ENCODE measurements at regions not wholly inside any gene's neighbourhood (a gene's known extent, or its start where the extent isn't known, plus 50 kb on each side); places are given as distances from the start of the nearest gene placed in this dataset.
"Not testable (repeated sequence)": the region's sequence is repeated elsewhere in the genome, so short reads cannot be mapped to it uniquely, and the experiment has no call there.

DNA sequence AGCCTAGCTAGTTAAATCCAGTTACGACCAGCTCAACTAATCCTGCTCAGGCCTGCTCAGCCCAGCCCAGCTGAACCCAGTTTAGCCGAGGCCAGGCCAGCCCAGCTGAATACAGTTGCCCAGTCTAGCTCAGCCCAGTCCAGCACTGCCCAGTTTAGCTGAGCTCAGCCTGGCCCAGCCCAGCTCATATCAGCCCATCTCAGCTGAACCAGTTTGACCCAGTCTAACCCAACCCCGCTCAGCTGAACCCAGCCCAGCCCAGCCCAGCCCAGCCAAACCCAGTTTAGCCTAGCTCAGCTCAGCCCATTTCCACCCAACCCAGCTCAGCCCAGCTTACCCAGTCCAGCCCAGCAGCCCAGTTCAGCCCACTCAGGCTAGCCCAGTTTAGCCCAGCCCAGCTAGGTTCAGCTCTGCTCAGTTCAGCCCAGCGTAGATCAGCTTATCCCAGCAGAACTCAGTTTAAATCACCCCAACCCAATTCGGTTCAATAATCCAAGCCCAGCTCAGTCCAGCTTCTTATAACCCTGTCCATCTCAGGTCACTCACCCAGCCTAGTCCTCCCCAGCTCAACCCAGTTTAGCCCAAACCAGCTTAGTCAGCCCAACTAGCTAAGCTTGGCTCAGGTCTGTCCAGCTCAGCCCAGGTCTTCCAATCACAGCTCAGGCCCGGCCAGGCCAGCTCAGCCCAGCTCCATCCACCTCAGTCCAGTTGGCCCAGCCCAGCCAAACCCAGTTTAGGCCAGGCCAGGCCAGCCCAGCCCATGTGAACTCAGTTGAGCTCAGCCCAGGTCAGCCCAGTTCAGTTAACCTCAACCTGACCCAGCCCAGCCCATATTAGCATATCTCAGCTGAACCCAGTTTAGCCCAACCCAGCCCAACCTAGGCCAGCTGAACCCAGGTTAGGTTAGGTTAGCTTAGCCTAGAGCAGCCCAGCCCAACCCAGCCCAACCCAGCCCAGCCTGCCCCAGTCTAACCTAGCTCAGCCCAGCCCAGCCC lies 76.7 kb downstream of the TMEM121 start:
- no peak for ATAC-seq
- DNase-seq = no peak
- H3K36me3 Mint-ChIP-seq (ENCODE audit: low read depth) = no peaks in the 10 kb centered on the region
- no peak overlapping the region for H3K4me3 Mint-ChIP-seq
- TF ChIP-seq, protein P1, sequence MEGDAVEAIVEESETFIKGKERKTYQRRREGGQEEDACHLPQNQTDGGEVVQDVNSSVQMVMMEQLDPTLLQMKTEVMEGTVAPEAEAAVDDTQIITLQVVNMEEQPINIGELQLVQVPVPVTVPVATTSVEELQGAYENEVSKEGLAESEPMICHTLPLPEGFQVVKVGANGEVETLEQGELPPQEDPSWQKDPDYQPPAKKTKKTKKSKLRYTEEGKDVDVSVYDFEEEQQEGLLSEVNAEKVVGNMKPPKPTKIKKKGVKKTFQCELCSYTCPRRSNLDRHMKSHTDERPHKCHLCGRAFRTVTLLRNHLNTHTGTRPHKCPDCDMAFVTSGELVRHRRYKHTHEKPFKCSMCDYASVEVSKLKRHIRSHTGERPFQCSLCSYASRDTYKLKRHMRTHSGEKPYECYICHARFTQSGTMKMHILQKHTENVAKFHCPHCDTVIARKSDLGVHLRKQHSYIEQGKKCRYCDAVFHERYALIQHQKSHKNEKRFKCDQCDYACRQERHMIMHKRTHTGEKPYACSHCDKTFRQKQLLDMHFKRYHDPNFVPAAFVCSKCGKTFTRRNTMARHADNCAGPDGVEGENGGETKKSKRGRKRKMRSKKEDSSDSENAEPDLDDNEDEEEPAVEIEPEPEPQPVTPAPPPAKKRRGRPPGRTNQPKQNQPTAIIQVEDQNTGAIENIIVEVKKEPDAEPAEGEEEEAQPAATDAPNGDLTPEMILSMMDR (IDR thresholded peaks at IDR 0.05) = no peak
- no peak overlapping the region for H3K27ac Mint-ChIP-seq
- intact Hi-C loops (cut with micrococcal nuclease) = no loop called here
- no peaks in the 10 kb centered on the region for H3K9me3 Mint-ChIP-seq
- POLR2A ChIA-PET = no interaction called here
- CTCF ChIA-PET = interaction anchor here (0.9 kb wide), 1 partner anchor 65 kb away, joined by 3 read pairs; no protein-coding TSS in a partner anchor
- no peaks in the 10 kb centered on the region for H3K27me3 Mint-ChIP-seq
- H3K4me1 Mint-ChIP-seq (ENCODE audit: low read depth) = peaks cover 4% of the 10 kb centered on the region

DNA sequence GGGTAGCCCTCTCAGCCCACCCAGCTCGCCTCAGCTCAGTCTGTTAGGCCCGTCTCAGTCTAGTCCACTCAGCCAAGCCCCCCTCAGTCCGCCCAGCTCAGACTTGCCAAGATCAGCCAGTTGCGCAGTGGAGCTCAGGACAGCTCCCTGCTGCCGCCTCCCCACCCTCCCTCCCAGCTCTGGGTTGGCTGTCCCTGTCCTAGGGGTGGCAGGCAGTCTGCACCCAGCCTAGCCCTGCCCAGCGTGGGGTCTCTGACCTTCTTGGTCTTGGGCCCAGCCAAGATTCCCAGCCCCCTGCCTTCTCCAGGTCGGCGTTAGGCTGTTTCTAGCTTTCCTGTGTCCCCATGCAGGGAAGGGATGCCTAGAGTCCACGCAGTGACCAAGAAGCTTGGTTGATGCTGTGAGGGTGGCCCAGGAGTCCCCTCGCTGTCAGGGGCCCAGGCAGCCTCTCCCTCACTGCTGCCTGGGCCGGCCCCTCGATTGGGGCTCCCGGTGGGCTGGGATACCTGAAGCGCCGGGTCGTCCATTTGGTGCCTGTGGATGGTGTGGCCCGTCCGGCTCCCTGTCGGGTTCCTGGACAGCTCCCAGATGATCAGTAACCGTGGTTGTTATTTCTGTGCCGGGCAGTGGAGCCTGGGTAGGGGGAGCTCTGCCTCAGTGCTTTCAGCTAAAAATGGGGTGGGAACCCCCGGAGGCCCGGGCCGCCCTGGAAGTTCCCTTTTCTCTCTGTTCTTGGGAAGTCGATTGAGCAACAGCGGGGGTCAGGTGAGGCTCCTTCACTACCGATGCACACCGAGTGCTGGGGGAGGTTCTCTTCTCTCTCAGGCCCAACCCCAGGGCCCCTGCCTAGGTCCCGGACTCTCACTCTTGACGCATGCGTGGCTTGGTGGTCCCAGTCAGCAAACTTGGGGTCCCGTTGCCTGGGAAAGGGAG lies 78.4 kb downstream of the TMEM121 start:
- intact Hi-C loops (cut with micrococcal nuclease); H3K9me3 Mint-ChIP-seq; ATAC-seq; H3K4me3 Mint-ChIP-seq; H3K27me3 Mint-ChIP-seq; H3K4me1 Mint-ChIP-seq (ENCODE audit: low read depth); H3K27ac Mint-ChIP-seq; DNase-seq; CTCF ChIA-PET; H3K36me3 Mint-ChIP-seq (ENCODE audit: low read depth): not testable (repeated sequence)
- POLR2A ChIA-PET = interaction anchor here (0.6 kb wide), 1 partner anchor 1029 kb away, joined by 3 read pairs; no protein-coding TSS in a partner anchor

DNA sequence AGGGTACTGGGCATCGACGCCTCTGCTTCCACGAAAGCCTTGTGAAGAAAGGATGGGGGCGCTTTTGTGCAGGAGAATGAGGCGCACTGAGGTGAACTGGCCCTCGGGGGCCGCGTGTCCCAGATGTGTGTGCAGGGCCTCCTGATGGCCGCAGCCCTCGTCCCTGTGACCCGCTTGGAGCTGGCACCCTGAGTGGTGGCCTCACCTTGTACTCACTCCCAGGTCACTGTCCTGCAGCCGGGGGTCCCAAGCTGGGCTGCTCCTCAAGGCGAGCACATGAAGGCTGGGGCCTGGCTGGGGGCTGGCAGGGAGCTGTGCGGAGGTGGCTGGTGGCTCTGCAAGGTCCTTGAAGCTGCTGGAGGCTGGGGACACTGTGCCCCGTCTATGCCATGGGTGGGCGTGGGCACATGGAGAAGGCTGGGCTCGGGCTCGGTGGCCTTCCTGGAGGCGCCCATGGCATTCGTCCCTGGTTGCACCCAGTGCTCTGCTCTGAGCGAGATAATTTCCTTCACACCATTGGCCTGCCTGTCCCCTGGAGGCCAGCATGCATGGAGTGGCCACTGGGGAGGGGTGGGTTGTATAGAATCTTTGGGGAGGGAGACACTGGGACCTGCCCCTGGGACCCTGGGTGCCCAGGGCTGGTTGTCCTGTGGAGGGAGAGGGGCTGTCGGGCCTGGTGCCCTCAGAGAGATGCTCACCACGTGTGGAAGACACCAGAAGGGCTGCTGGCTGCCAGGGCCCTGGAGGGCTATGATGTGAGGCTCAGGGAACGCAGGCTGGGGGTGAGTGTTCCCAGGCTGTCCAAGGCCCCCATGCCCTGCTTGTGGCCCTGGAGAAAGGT lies 79.3 kb downstream of the TMEM121 start:
- no peaks in the 10 kb centered on the region for H3K36me3 Mint-ChIP-seq (ENCODE audit: low read depth)
- DNase-seq (no peak), ATAC-seq (peak; percentile 23)
- no peak overlapping the region for H3K27ac Mint-ChIP-seq
- ChIA-PET CTCF (no interaction called here), POLR2A (no interaction called here)
- no peaks in the 10 kb centered on the region for H3K9me3 Mint-ChIP-seq
- H3K4me3 Mint-ChIP-seq = no peak overlapping the region
- TF ChIP-seq, protein P1 (IDR thresholded peaks at IDR 0.05) = no peak
- H3K4me1 Mint-ChIP-seq (ENCODE audit: low read depth) = peaks cover 4% of the 10 kb centered on the region
- no peaks in the 10 kb centered on the region for H3K27me3 Mint-ChIP-seq
- intact Hi-C loops (cut with micrococcal nuclease) = no loop called here

DNA sequence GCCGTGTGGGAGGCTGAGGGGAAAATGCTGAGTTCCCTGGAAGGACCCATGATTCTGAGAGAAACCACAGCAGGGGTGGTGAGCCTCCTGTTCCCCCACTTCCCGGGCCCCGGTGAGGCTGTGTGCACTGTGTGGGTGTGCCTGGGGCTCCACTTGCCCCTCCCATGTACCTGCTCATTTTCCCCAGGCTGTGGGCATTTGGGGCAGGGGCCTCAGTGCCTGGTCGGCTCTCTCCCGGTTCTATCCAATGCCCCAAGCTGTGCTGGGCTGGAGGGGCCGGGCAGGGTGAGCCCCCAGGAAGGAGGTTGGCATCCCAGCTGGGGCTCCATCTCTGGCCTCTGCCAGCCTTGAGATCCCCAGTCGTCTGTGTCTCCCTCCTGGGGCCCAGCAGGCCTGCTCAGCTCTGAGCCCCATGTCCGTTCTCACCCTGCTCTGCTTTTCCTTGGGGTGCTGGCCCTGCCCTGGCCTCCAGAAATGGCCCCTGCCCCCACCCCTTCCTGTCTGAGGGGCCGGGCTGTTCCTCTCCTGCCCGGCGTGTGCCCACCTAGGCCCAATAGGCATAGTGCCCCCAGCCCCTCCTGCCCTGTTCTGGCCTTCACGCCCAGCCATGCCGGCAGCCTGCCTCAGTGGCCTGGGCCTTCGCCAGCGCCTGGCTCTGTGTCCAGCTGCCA lies 80.1 kb downstream of the TMEM121 start:
- H3K9me3 Mint-ChIP-seq; H3K4me1 Mint-ChIP-seq (ENCODE audit: low read depth); H3K27ac Mint-ChIP-seq; H3K4me3 Mint-ChIP-seq; POLR2A ChIA-PET; H3K36me3 Mint-ChIP-seq (ENCODE audit: low read depth); intact Hi-C loops (cut with micrococcal nuclease); CTCF ChIA-PET; H3K27me3 Mint-ChIP-seq: not testable (repeated sequence)
- ATAC-seq = peak; percentile 70
- DNase-seq = peak; percentile 22

DNA sequence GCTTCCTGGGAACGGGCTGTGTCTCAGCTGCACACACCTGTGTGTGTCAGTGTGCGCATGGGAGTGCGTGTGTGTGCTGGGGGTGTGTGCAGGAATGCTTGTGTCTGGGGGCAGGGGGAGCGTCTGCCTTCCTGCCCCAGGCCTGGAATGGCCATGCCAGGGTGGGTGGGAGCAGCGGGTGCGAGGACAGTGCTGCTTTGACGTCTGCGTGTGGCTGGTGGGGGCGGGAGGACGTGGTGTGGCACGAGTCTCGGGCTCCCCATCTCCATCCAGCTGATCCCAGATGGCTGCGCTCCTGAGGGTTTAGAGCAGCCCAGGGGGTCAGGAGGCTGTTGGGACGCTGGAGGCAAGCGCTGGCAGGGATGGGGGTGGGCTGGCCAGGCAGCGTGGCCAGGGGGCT lies 80.6 kb downstream of the TMEM121 start:
- not testable (repeated sequence) for H3K4me3 Mint-ChIP-seq

DNA sequence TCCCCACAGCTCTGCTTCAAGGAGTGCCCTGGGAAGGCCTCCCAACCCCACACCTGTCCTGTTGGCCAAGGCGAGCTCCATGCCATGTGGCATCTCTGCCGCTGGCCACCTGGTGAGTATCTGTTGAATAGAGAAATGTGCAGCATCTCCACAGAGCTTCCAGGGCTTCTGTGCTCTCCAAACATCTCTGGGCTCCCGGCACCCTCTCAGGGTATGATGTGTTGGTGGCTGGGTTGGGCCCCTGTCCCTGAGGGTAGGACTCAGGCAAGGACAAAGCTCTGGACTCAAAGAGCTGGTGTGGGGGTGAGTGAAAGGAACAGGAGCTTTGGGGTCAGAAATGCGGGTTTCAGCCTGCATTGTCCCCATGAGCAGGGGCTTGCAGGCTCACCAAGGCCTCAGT lies 88.6 kb downstream of the TMEM121 start:
- POLR2A ChIA-PET; H3K4me1 Mint-ChIP-seq (ENCODE audit: low read depth); H3K4me3 Mint-ChIP-seq; H3K27me3 Mint-ChIP-seq; ATAC-seq; H3K27ac Mint-ChIP-seq; CTCF ChIA-PET; H3K36me3 Mint-ChIP-seq (ENCODE audit: low read depth); intact Hi-C loops (cut with micrococcal nuclease); H3K9me3 Mint-ChIP-seq; DNase-seq: not testable (repeated sequence)

More for the DNA sequence above, 80.6 kb downstream of the TMEM121 start:
- H3K27ac Mint-ChIP-seq; DNase-seq; ATAC-seq; H3K36me3 Mint-ChIP-seq (ENCODE audit: low read depth); H3K27me3 Mint-ChIP-seq; POLR2A ChIA-PET; H3K9me3 Mint-ChIP-seq; intact Hi-C loops (cut with micrococcal nuclease); H3K4me1 Mint-ChIP-seq (ENCODE audit: low read depth); CTCF ChIA-PET: not testable (repeated sequence)

DNA sequence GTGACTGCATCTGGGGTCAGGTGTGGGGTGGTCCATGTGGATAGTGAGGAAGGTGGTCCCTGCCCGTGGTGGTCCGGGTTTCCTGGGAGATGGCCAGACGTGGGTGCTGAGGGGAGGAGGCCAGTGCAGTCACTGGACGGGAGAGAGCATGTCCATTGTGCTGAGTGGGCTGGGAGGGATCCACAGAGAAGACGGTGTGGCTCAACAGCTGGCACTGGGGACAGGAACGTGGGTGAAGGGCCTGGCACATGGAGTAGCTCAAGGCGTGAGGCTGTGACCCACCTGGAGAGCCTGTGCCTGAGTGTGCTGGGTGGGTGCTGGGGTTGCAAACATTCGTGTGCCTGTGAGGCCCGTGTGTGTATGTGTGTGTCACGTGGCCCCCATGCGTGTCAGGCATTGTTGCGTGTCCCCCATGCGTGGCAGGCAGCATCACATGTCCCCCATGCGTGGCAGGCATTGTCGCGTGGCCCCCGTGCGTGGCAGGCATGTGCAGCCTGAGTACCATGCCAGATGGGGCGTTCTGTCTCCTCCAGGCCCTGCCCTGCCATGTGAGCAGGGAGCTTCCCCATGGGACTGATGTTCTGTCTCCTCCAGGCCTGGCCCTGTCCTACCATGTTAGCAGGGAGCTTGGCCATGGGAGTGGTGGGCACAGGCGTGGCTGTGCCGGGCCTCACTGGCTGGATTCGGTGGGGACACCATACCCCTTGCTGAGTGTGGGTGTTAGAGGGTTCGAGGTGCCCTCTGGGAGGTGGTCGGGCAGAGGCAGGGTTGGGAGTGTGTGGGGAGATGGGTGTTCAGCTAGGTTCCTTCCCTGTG lies 89.8 kb downstream of the TMEM121 start:
- intact Hi-C loops (cut with micrococcal nuclease) = not testable (repeated sequence)

More for the DNA sequence above, 89.8 kb downstream of the TMEM121 start:
- H3K9me3 Mint-ChIP-seq; ATAC-seq; CTCF ChIA-PET; H3K36me3 Mint-ChIP-seq (ENCODE audit: low read depth); H3K27me3 Mint-ChIP-seq; H3K4me1 Mint-ChIP-seq (ENCODE audit: low read depth); H3K27ac Mint-ChIP-seq; DNase-seq; H3K4me3 Mint-ChIP-seq; POLR2A ChIA-PET: not testable (repeated sequence)
